UCSD-AML1 (cell line): ENCODE measurements at regions not wholly inside any gene's neighbourhood (a gene's known extent, or its start where the extent isn't known, plus 50 kb on each side); places are given as distances from the start of the nearest gene placed in this dataset.
"Not testable (repeated sequence)": the region's sequence is repeated elsewhere in the genome, so short reads cannot be mapped to it uniquely, and the experiment has no call there.

Experiments used
- DNase-seq: peaks from one replicate; lab custom pipeline; 2025; ENCODE audit not compliant: unreplicated experiment; lab: John Stamatoyannopoulos, UW

- no peak for DNase-seq
Measured at GRCh38 chr18:39238981-39239660, 1673.5 kb upstream of the CELF4 start.

- no peak for DNase-seq
Measured at GRCh38 chr18:39235118-39235719, 1669.6 kb upstream of the CELF4 start.

- no peak for DNase-seq
Measured at GRCh38 chr18:39232937-39233336, 1667.3 kb upstream of the CELF4 start.

GRCh38 chr18:39232490-39232889 lies 1666.9 kb upstream of the CELF4 start:
- DNase-seq, result no peak

DNA sequence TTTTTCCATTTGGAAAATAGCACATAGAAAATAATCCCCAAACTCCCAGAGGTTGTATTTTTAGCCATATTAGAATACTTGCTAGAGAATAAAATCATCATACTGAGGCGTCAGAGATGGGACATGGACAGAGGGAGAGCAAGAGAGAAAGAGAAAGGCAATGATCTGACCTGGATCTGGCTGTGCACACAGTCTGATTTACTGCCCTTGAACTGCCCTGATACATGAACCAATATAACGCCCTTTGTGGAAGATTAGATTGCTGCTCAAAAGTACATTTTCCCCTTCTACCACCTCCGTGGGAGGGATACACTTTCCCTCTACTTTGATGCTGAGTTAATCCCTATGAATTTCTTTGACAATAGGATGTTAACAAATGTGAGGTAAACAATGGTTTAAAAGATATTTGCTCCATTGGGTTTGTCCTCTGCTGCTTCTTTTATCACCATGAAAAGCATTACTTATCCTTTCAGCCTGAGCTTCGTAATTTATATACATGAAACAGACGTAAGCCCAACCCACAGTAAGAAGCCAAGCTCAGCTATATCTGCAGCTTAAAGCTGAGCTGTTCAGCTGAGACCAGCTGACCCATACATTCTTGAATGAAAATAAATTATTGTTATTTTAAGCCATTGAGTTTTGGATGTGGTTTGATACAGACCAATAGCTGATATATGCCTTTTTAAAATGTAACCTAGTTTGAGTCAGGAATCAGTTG lies 1664.6 kb upstream of the CELF4 start:
- DNase-seq, result no peak

GRCh38 chr18:39227769-39228168 lies 1662.2 kb upstream of the CELF4 start:
- DNase-seq, result not testable (repeated sequence)

DNA sequence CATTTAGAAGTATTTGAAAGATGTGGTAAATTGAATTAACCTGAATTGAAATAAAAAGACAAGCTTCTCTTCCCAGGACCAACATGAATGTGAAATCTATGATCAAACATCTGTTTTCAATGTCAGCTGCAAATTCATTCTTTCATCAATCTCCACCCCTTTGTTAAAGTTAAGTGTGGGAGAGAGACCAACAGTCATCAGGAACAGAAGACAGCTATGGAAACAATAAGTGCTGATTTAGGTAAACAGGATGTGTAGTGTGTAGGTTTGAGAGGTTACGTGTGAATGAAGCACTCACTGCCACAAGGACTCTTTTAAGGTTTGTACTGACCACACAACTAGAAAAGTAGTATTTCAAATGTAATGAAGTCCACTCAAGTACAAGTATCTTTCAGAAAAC lies 1659.8 kb upstream of the CELF4 start:
- no peak for DNase-seq

GRCh38 chr18:39223283-39223682 lies 1657.7 kb upstream of the CELF4 start:
- DNase-seq, result no peak

DNA sequence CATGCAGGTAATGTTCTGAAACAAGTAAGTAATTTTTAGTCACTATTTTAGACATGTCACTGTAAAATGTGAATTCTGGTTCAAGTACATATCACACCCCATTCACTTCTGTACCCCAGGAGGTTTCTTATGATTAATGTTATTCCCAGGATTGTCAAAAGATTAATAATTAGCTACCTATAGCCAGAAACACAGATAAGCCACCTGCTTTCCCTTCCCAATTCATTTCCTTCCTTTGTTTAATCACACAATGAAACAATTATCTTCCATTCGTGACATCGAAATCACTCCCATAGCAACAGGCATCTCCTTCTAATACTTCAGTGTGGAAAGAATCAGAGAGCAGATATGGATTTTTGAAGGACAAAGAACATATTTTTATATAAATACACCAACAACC lies 1650.3 kb upstream of the CELF4 start:
- no peak for DNase-seq

DNA sequence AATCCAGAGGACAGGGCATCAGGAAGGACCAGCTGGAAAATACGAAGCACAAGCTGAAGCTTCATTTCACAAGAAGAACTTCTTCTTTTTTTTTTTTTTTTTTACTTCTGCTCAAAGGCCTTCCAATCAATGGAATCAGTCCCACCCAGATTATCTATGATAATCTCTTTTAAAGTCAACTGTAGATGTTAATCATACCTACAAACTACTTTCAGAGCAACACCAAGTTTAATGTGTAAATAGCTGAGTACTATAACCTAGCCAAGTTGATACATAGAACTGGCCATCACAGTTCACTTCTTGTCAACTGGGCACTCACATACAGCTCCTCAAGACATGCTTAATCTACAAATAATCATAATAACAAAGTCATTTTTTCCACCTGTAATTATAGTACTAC lies 1645.9 kb upstream of the CELF4 start:
- no peak for DNase-seq

DNA sequence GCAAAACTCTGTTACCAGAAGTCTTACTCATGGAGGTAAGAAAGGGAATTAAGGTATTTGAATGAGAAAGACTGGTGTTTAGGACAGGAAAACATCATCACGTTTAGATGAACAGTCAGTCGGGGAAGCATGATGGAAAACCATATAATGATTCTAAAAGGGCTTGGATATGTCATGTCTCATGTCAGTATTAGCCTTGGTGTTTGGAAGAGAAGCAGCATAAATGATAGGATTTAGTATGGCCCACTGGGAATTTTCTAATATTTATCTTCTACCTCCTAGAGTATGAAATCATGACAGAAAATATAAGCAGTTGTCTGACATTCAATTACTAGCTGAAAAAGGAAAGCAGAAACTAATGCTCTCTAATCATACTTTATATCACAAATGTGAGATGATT lies 1643.6 kb upstream of the CELF4 start:
- no peak for DNase-seq

GRCh38 chr18:39208729-39209128 lies 1643.1 kb upstream of the CELF4 start:
- no peak for DNase-seq

DNA sequence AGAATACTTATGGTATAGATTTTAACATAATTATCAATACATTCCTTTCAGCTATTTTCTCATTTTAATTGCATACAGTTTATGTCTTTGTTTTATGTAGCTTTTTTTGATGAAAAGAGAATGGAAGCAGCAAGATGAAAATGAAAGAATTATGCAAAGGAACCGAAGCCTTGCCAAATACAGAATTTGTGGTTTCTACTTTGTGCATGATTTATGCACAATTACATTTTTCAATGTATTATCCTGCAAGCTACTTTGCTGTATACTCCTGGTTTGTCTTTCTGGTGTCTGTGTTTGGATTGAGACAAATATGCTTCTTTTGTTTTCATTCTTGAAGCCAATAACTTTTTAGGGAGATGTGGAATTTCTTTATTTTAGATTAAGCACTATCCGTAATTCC lies 1642.6 kb upstream of the CELF4 start:
- no peak for DNase-seq

DNA sequence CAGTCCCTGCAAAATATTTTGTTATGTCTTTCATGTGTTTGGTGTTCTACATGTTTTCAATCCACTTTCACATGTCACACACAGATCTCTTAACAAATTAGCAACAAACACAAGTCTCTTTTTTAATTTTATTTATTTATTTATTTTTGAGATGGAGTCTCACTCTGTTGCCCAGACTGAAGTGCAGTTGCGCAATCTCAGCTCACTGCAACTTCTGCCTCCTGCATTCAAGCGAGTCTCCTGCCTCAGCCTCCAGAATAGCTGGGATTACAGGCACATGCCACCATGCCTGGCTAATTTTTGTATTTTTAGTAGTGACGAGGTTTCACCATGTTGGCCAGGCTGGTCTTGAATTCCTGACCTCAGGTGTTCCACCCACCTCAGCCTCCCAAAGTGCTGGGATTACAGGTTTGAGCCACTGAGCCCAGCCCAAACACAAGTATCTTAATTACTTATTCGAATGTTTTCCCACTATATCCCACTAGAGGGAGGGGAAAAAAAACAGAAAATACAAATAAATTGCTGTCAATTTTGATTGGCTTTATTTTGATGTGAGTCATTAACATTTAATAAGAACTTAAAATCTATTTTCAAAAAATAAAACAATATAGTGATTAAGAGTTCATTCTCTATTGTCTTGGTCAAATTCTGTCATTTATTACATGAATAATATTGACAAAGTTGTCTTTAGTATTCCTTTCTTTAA lies 1641.0 kb upstream of the CELF4 start:
- not testable (repeated sequence) for DNase-seq

DNA sequence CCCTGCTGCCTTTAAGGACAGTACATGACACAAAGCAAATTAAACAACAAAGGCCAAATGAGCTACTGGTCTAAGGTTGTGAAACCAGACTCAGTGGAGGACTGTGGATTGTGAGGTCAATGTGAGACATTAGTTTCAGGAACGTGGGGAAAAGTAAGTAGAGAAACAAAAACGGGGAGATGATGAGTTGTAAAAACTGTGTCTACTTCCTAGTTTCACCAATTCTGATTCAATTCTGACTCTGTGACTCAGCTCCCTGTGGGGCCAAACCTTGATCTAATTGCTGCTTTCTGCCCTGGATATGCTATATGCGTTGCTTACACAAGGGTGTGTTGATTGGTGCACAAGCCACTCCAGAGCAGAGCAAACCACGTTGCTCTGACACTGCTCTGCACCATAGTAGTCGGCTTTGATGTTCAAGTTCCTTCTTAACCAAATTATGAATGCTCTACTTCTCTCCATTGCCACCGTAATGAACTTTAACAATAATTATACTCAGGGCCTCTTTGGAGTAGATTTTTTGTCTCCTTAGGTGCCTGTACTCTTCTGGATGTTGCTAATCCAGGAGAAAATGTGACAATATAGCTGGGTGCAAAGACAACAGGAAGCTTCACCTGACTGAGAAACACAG lies 1640.1 kb upstream of the CELF4 start:
- no peak for DNase-seq

- no peak for DNase-seq
Measured at GRCh38 chr18:39200153-39200552, 1634.6 kb upstream of the CELF4 start.

- DNase-seq, result no peak
Measured at GRCh38 chr18:39199231-39199855, 1633.7 kb upstream of the CELF4 start.

- no peak for DNase-seq
Measured at GRCh38 chr18:39198376-39198775, 1632.8 kb upstream of the CELF4 start.

DNA sequence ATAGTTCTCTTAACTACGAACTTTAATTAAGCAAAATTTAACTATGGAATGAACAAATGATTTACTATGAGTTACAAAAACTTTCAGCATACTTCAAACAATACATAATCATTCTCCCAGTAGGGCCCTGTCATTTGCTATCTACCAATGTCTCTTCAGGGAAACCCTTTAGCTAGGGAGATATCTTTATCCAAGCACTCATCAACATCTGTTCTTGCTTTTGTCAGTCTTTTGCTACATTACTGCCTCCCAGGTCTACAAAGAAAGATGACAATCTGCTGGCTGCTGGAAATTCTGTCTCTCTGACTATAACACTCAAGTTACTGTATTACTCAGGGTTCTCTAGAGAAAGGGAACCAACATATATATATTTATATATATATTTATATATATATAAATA lies 1626.3 kb upstream of the CELF4 start:
- DNase-seq, result no peak

- DNase-seq, result no peak
Measured at GRCh38 chr18:39191058-39191457, 1625.5 kb upstream of the CELF4 start.

- DNase-seq, result peak; percentile 21
Measured at GRCh38 chr18:39190508-39190907, 1624.9 kb upstream of the CELF4 start.
